Esophagus muscularis mucosa (tissue), 4 donors: ENCODE measurements at regions not wholly inside any gene's neighbourhood (a gene's known extent, or its start where the extent isn't known, plus 50 kb on each side); places are given as distances from the start of the nearest gene placed in this dataset.

Experiments
- DNase-seq: peaks from one replicate; pipeline ENCODE4 v3.0.0-alpha.2; 2017; ENCODE audit errors: extremely low spot score
- H3K27ac ChIP-seq, 4 donors: fragments of 200-600 bp; sonication (generic); replicated peaks in 1 of 4; 1 replicate in 3 of 4; 2 replicates in 1 of 4; pipeline ENCODE4 v1.5.1; 2016 to 2019; ENCODE audit warnings: mild to moderate bottlenecking in 1 of 4
- H3K27me3 ChIP-seq, 4 donors: fragments of 200-600 bp; sonication (generic); one replicate each; pipeline versions ENCODE4 v1.5.1 to v1.6.0; 2016 to 2019
- H3K36me3 ChIP-seq, 4 donors: fragments of 200-600 bp; sonication (generic); one replicate each; pipeline ENCODE4 v1.5.1; 2016 to 2019
- H3K4me1 ChIP-seq, 4 donors: fragments of 200-600 bp; sonication (generic); one replicate each; pipeline ENCODE4 v1.5.1; 2016 to 2019
- H3K4me3 ChIP-seq, 4 donors: fragments of 200-600 bp; sonication (generic); 1 replicate in 2 of 4; 2 replicates in 2 of 4; pipeline ENCODE4 v1.5.1; 2016 to 2019; ENCODE audit warnings: mild to moderate bottlenecking in 4 of 4, moderate library complexity in 1 of 4
- H3K9me3 ChIP-seq, 4 donors: fragments of 200-600 bp; sonication (generic); 1 replicate in 3 of 4; 2 replicates in 1 of 4; pipeline ENCODE4 v1.5.1; 2016 to 2019
- CTCF ChIP-seq, 3 experiments: fragments of 200-600 bp in 2 of 3; fragments of 450-650 bp in 1 of 3; sonication (generic) in 2 of 3; IDR thresholded peaks; one replicate each; pipeline ENCODE4 v1.5.1; 2017 to 2019; ENCODE audit warnings: antibody characterized with exemption in 3 of 3, mild to moderate bottlenecking in 2 of 3, moderate library complexity in 1 of 3
- EP300 ChIP-seq: sonication (generic); formaldehyde crosslinking; IDR thresholded peaks from one replicate; pipeline ENCODE4 v1.6.1; 2017; ENCODE audit warnings: antibody characterized with exemption
- POLR2A ChIP-seq: fragments of 450-650 bp; IDR thresholded peaks from one replicate; pipeline ENCODE4 v1.6.1; 2017; ENCODE audit warnings: antibody characterized with exemption, moderate library complexity, mild to moderate bottlenecking, low read depth
- POLR2AphosphoS5 ChIP-seq, 2 donors: sonication (generic); formaldehyde crosslinking; IDR thresholded peaks; one replicate each; pipeline ENCODE4 v1.6.1; 2017; ENCODE audit warnings: antibody characterized with exemption in 2 of 2
- WGBS: methylation state at CpG from one replicate; pipeline ENCODE4 v1.1.5; 2018; 5-methylcytosine and 5-hydroxymethylcytosine counted together
- intact Hi-C: fragments of 100-400 bp; cut with DNase I; formaldehyde crosslinking; loops from one replicate; pipeline ENCODE4 v1.15.1; 2023

- H3K4me1 ChIP-seq: no peaks in the 10 kb centered on the region
- DNase-seq: no peak
- no peaks in the 10 kb centered on the region for H3K36me3 ChIP-seq
- intact Hi-C loops: no loop called here
- no peak overlapping the region for H3K4me3 ChIP-seq
- no peaks in the 10 kb centered on the region for H3K9me3 ChIP-seq
- no peak overlapping the region for H3K27ac ChIP-seq
- H3K27me3 ChIP-seq: peaks cover 0 to 4% (median 0%) of the 10 kb centered on the region in 4 donors
- 88% methylated on average over 8 of the region's 8 CpGs for WGBS
- TF ChIP-seq POLR2A (no peak), EP300 (no peak), CTCF (IDR thresholded peaks at IDR 0.05) (no peak)
Observed at GRCh38 chr10:117946525-117947070, 100.1 kb downstream of the RAB11FIP2 start.

- no peak for TF ChIP-seq EP300
- TF ChIP-seq POLR2AphosphoS5 (IDR thresholded peaks at IDR 0.05): no peak
- no peak for TF ChIP-seq POLR2A
- no peak for TF ChIP-seq CTCF (IDR thresholded peaks at IDR 0.05)
- Histone ChIP-seq H3K27me3 (peaks cover 0 to 4% (median 0%) of the 10 kb centered on the region in 4 donors), H3K36me3 (no peaks in the 10 kb centered on the region), H3K27ac (no peak overlapping the region), H3K4me1 (no peaks in the 10 kb centered on the region), H3K4me3 (no peak overlapping the region), H3K9me3 (no peaks in the 10 kb centered on the region)
- 83% methylated on average over 3 of the region's 3 CpGs for WGBS
- no peak for DNase-seq
- intact Hi-C loops: no loop called here
Observed at GRCh38 chr10:117948493-117948892, 98.2 kb downstream of the RAB11FIP2 start.

GRCh38 chr10:117950408-117950807 lies 96.3 kb downstream of the RAB11FIP2 start:
- intact Hi-C loops: no loop called here
- TF ChIP-seq CTCF (IDR thresholded peaks at IDR 0.05): no peak
- TF ChIP-seq POLR2AphosphoS5 (IDR thresholded peaks at IDR 0.05): no peak
- no peaks in the 10 kb centered on the region for H3K9me3 ChIP-seq
- no peaks in the 10 kb centered on the region for H3K36me3 ChIP-seq
- H3K4me3 ChIP-seq: no peak overlapping the region
- H3K27ac ChIP-seq: no peak overlapping the region
- DNase-seq: no peak
- WGBS: 26% methylated on average over 3 of the region's 3 CpGs
- no peaks in the 10 kb centered on the region for H3K4me1 ChIP-seq
- H3K27me3 ChIP-seq: peaks cover 0 to 4% (median 0%) of the 10 kb centered on the region in 4 donors
